WTC11 (cell line): ENCODE measurements at regions not wholly inside any gene's neighbourhood (a gene's known extent, or its start where the extent isn't known, plus 50 kb on each side); places are given as distances from the start of the nearest gene placed in this dataset.

ENCODE experiments used
- ATAC-seq: fragments of 200-7000 bp; cut with Tn5 transposase; 2 replicates; pipeline ENCODE4 v1.10.0; 2021; ENCODE audit warnings: mild to moderate bottlenecking, moderate library complexity
- CTCF ChIA-PET: fragments of 300-600 bp; sonication (Branson Sonifier 250); formaldehyde crosslinking; loops from one replicate; lab custom pipeline; 2021; ENCODE audit warnings: antibody characterized with exemption; lab: Charles Lee
- POLR2A ChIA-PET: fragments of 350-600 bp; sonication (Branson Sonifier 250); formaldehyde crosslinking; loops from one replicate; lab custom pipeline; 2021; ENCODE audit warnings: antibody characterized with exemption; lab: Charles Lee
- DNase-seq: peaks from one replicate; pipeline ENCODE4 v3.0.0; 2021; ENCODE audit warnings: low spot score
- H3K27ac Mint-ChIP-seq: 2 replicates; pipeline ENCODE4 v1.8.0; 2021; ENCODE audit warnings: mixed read lengths
- H3K27me3 Mint-ChIP-seq: 2 replicates; pipeline ENCODE4 v1.8.0; 2021; ENCODE audit warnings: low read depth, mild to moderate bottlenecking, moderate library complexity, mixed read lengths
- H3K36me3 Mint-ChIP-seq: 2 replicates; pipeline ENCODE4 v1.8.0; 2021; ENCODE audit warnings: mixed read lengths
- H3K4me1 Mint-ChIP-seq: 2 replicates; pipeline ENCODE4 v1.8.0; 2022; ENCODE audit warnings: mixed read lengths
- H3K4me3 Mint-ChIP-seq: 2 replicates; pipeline ENCODE4 v1.8.0; 2021; ENCODE audit warnings: mild to moderate bottlenecking, moderate library complexity, mixed read lengths
- H3K9me3 Mint-ChIP-seq: 2 replicates; pipeline ENCODE4 v1.8.0; 2021; ENCODE audit warnings: mixed read lengths
- CBFB ChIP-seq: sonication (generic); formaldehyde crosslinking; IDR thresholded peaks from 2 replicates; pipeline ENCODE4 v1.8.1; 2022; ENCODE audit warnings: mild to moderate bottlenecking, low read depth, missing genetic modification reagents
- E2F4 ChIP-seq: sonication (generic); formaldehyde crosslinking; IDR thresholded peaks from 2 replicates; pipeline ENCODE4 v1.8.1; 2022; ENCODE audit warnings: low read depth, mild to moderate bottlenecking, moderate library complexity, missing genetic modification reagents, borderline replicate concordance
- ETV6 ChIP-seq: sonication (generic); formaldehyde crosslinking; IDR thresholded peaks from 2 replicates; pipeline ENCODE4 v1.8.1; 2022; ENCODE audit warnings: mild to moderate bottlenecking, missing genetic modification reagents
- HMGA2 ChIP-seq: fragments of 250-450 bp; sonication (Bioruptor Pico); IDR thresholded peaks from 2 replicates; pipeline ENCODE4 v1.4.0; 2021; ENCODE audit warnings: mild to moderate bottlenecking, moderate library complexity
- JAZF1 ChIP-seq: fragments of 250-450 bp; sonication (Bioruptor Pico); IDR thresholded peaks from 2 replicates; pipeline ENCODE4 v1.9.0; 2021; ENCODE audit warnings: moderate library complexity, mild to moderate bottlenecking, inconsistent platforms
- NFE2L1 ChIP-seq: sonication (generic); formaldehyde crosslinking; IDR thresholded peaks from 2 replicates; pipeline ENCODE4 v1.8.1; 2023; ENCODE audit warnings: missing genetic modification reagents
- NR3C1 ChIP-seq: sonication (generic); formaldehyde crosslinking; conservative IDR thresholded peaks from 2 replicates; pipeline ENCODE4 v1.8.1; 2023; ENCODE audit warnings: low read depth, mild to moderate bottlenecking, missing genetic modification reagents
- PRRX2 ChIP-seq: fragments of 250-450 bp; sonication (Bioruptor Pico); IDR thresholded peaks from 2 replicates; pipeline ENCODE4 v1.8.0; 2021; ENCODE audit warnings: mild to moderate bottlenecking
- RORB ChIP-seq: fragments of 250-450 bp; sonication (Bioruptor Pico); IDR thresholded peaks from 2 replicates; pipeline ENCODE4 v1.9.0; 2021; ENCODE audit warnings: mild to moderate bottlenecking
- SMAD4 ChIP-seq: sonication (generic); formaldehyde crosslinking; IDR thresholded peaks from 2 replicates; pipeline ENCODE4 v1.8.0; 2022; ENCODE audit warnings: mild to moderate bottlenecking, missing genetic modification reagents
- STAT6 ChIP-seq: sonication (generic); formaldehyde crosslinking; conservative IDR thresholded peaks from 2 replicates; pipeline ENCODE4 v1.8.1; 2023; ENCODE audit warnings: mild to moderate bottlenecking, low read depth, missing genetic modification reagents, moderate library complexity
- TEAD4 ChIP-seq: sonication (generic); formaldehyde crosslinking; IDR thresholded peaks from 2 replicates; pipeline ENCODE4 v1.8.0; 2022; ENCODE audit warnings: mild to moderate bottlenecking, missing genetic modification reagents
- ZNF219 ChIP-seq: sonication (generic); formaldehyde crosslinking; IDR thresholded peaks from 2 replicates; pipeline ENCODE4 v1.8.0; 2023; ENCODE audit warnings: missing genetic modification reagents, mild to moderate bottlenecking, borderline replicate concordance
- ZNF423 ChIP-seq: fragments of 250-450 bp; sonication (Bioruptor Pico); IDR thresholded peaks from 2 replicates; pipeline ENCODE4 v2.1.2; 2022; ENCODE audit warnings: mild to moderate bottlenecking, moderate library complexity
- ZNF512 ChIP-seq: sonication (generic); formaldehyde crosslinking; IDR thresholded peaks from 2 replicates; pipeline ENCODE4 v1.8.1; 2022; ENCODE audit warnings: missing genetic modification reagents, borderline replicate concordance
- ZNF671 ChIP-seq: fragments of 250-450 bp; sonication (Bioruptor Pico); IDR thresholded peaks from 2 replicates; pipeline ENCODE4 v1.8.0; 2021; ENCODE audit warnings: mild to moderate bottlenecking
- ZSCAN18 ChIP-seq: fragments of 250-450 bp; sonication (Bioruptor Pico); IDR thresholded peaks from 2 replicates; pipeline ENCODE4 v2.1.2; 2022; ENCODE audit warnings: mild to moderate bottlenecking, moderate library complexity
- TF ChIP-seq, protein P1 (sequence below): sonication (generic); formaldehyde crosslinking; IDR thresholded peaks from 2 replicates; pipeline ENCODE4 v1.8.0; 2022; ENCODE audit warnings: mild to moderate bottlenecking, missing genetic modification reagents
- TF ChIP-seq, protein P2 (sequence below): sonication (generic); formaldehyde crosslinking; conservative IDR thresholded peaks from 2 replicates; pipeline ENCODE4 v1.8.1; 2022; ENCODE audit warnings: mild to moderate bottlenecking, missing genetic modification reagents
- TF ChIP-seq, protein P3 (sequence below): fragments of 250-450 bp; sonication (Bioruptor Pico); IDR thresholded peaks from 2 replicates; pipeline ENCODE4 v1.9.0; 2021; ENCODE audit warnings: mild to moderate bottlenecking
- TF ChIP-seq, protein P4 (sequence below): fragments of 250-450 bp; sonication (Bioruptor Pico); IDR thresholded peaks from 2 replicates; pipeline ENCODE4 v1.9.0; 2021; ENCODE audit warnings: moderate library complexity, mild to moderate bottlenecking, inconsistent platforms, borderline replicate concordance

DNA sequence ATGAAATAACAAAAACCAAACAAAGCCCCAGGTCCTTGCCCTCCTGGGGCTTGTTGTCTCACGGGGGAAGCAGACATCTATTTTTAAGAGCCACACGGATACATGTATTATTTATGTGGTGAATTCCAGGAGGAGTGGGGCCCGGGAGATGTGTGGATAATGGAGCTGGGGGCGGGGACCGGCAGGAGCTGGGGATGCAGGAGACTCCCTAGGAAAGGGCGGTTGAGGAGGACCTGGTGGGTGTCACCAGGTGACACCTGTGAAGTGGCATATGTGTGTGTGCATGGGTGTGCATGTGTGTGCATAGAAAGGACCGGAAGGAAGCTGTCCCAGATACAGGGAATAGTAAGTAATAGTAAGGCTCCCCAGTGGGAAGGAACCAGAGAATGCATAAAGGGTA, 148.9 kb downstream of the URI1 start:
- Mint-ChIP-seq H3K4me1 (no peaks in the 10 kb centered on the region; the same call in 1 of the 2 replicates), H3K27ac (no peak overlapping the region), H3K27me3 (no peaks in the 10 kb centered on the region), H3K36me3 (no peaks in the 10 kb centered on the region), H3K4me3 (no peak overlapping the region), H3K9me3 (no peaks in the 10 kb centered on the region)
- POLR2A ChIA-PET: no interaction called here
- ATAC-seq: no peak
- DNase-seq: no peak
- CTCF ChIA-PET: no interaction called here
- TF ChIP-seq ZNF671 (no peak), HMGA2 (no peak), STAT6 (CRISPR knock-in tag) (no peak), JAZF1 (no peak), ETV6 (CRISPR knock-in tag) (no peak), ZNF219 (no peak), ZSCAN18 (CRISPR knock-in tag) (no peak), TEAD4 (CRISPR knock-in tag) (no peak), PRRX2 (CRISPR knock-in tag) (no peak)
- TF ChIP-seq, protein P1, sequence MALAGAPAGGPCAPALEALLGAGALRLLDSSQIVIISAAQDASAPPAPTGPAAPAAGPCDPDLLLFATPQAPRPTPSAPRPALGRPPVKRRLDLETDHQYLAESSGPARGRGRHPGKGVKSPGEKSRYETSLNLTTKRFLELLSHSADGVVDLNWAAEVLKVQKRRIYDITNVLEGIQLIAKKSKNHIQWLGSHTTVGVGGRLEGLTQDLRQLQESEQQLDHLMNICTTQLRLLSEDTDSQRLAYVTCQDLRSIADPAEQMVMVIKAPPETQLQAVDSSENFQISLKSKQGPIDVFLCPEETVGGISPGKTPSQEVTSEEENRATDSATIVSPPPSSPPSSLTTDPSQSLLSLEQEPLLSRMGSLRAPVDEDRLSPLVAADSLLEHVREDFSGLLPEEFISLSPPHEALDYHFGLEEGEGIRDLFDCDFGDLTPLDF: no peak

- CTCF ChIA-PET: no interaction called here
- TF ChIP-seq ZNF423 (CRISPR knock-in tag) (no peak), RORB (CRISPR knock-in tag) (no peak), E2F4 (CRISPR knock-in tag) (no peak)
- TF ChIP-seq, protein P2, sequence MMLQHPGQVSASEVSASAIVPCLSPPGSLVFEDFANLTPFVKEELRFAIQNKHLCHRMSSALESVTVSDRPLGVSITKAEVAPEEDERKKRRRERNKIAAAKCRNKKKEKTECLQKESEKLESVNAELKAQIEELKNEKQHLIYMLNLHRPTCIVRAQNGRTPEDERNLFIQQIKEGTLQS (CRISPR knock-in tag): no peak
- TF ChIP-seq, all 79 proteins: peak for 0
- POLR2A ChIA-PET: no interaction called here
- no peaks in the 10 kb centered on the region for H3K27me3 Mint-ChIP-seq
- no peak overlapping the region for H3K4me3 Mint-ChIP-seq
- no peak overlapping the region for H3K27ac Mint-ChIP-seq
- no peaks in the 10 kb centered on the region for H3K9me3 Mint-ChIP-seq
- ATAC-seq (no peak), DNase-seq (no peak)
- H3K36me3 Mint-ChIP-seq: no peaks in the 10 kb centered on the region
- no peaks in the 10 kb centered on the region; the same call in 1 of the 2 replicates for H3K4me1 Mint-ChIP-seq
Observed at GRCh38 chr19:30091456-30091855, 149.4 kb downstream of the URI1 start.

GRCh38 chr19:30091856-30092255, 149.8 kb downstream of the URI1 start:
- H3K4me3 Mint-ChIP-seq: no peak overlapping the region
- ATAC-seq: no peak
- TF ChIP-seq, protein P3, sequence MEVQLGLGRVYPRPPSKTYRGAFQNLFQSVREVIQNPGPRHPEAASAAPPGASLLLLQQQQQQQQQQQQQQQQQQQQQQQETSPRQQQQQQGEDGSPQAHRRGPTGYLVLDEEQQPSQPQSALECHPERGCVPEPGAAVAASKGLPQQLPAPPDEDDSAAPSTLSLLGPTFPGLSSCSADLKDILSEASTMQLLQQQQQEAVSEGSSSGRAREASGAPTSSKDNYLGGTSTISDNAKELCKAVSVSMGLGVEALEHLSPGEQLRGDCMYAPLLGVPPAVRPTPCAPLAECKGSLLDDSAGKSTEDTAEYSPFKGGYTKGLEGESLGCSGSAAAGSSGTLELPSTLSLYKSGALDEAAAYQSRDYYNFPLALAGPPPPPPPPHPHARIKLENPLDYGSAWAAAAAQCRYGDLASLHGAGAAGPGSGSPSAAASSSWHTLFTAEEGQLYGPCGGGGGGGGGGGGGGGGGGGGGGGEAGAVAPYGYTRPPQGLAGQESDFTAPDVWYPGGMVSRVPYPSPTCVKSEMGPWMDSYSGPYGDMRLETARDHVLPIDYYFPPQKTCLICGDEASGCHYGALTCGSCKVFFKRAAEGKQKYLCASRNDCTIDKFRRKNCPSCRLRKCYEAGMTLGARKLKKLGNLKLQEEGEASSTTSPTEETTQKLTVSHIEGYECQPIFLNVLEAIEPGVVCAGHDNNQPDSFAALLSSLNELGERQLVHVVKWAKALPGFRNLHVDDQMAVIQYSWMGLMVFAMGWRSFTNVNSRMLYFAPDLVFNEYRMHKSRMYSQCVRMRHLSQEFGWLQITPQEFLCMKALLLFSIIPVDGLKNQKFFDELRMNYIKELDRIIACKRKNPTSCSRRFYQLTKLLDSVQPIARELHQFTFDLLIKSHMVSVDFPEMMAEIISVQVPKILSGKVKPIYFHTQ (CRISPR knock-in tag): no peak
- TF ChIP-seq CBFB (no peak), NR3C1 (no peak), SMAD4 (no peak), NFE2L1 (no peak), ZNF512 (CRISPR knock-in tag) (no peak)
- TF ChIP-seq, protein P4, sequence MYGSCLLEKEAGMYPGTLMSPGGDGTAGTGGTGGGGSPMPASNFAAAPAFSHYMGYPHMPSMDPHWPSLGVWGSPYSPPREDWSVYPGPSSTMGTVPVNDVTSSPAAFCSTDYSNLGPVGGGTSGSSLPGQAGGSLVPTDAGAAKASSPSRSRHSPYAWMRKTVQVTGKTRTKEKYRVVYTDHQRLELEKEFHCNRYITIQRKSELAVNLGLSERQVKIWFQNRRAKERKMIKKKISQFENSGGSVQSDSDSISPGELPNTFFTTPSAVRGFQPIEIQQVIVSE (CRISPR knock-in tag): no peak

More at GRCh38 chr19:30091856-30092255, 149.8 kb downstream of the URI1 start:
- Mint-ChIP-seq H3K36me3 (no peaks in the 10 kb centered on the region), H3K9me3 (no peaks in the 10 kb centered on the region), H3K4me1 (no peaks in the 10 kb centered on the region; the same call in 1 of the 2 replicates), H3K27ac (no peak overlapping the region), H3K27me3 (no peaks in the 10 kb centered on the region)
- ChIA-PET POLR2A (no interaction called here), CTCF (no interaction called here)
- DNase-seq: no peak
